Stimulated activated CD4-positive, alpha-beta T cell treated with anti-CD3 and anti-CD28 coated beads, Interleukin-4, amount 100 ng/mL, for 1 hour (primary cell): ENCODE measurements at regions not wholly inside any gene's neighbourhood (a gene's known extent, or its start where the extent isn't known, plus 50 kb on each side); places are given as distances from the start of the nearest gene placed in this dataset.
A peak's percentile ranks its signal among the peaks of the same experiment; 100 is the strongest.
"Not testable (repeated sequence)": the region's sequence is repeated elsewhere in the genome, so short reads cannot be mapped to it uniquely, and the experiment has no call there.

Source experiments
- DNase-seq: peaks from one replicate; pipeline ENCODE4 v3.0.0-alpha.2; 2020

- DNase-seq: no peak
These were observed 58.4 kb upstream of the WAPL start for GRCh38 chr10:86579883-86580520.

- DNase-seq: no peak
These were observed 58.9 kb upstream of the WAPL start for GRCh38 chr10:86580521-86580891.

- no peak for DNase-seq
These were observed 62.4 kb upstream of the WAPL start for GRCh38 chr10:86583983-86584382.

- DNase-seq: peak; percentile 73
These were observed 63.7 kb upstream of the WAPL start for GRCh38 chr10:86585037-86585929.

GRCh38 chr10:86586516-86586915, 64.9 kb upstream of the WAPL start:
- no peak for DNase-seq

GRCh38 chr10:86588781-86589180, 65.6 kb upstream of the OPN4 start:
- not testable (repeated sequence) for DNase-seq

- DNase-seq: no peak
These were observed 62.9 kb upstream of the OPN4 start for GRCh38 chr10:86591436-86591835.

- no peak for DNase-seq
These were observed 61.9 kb upstream of the OPN4 start for GRCh38 chr10:86592413-86592812.

- no peak for DNase-seq
These were observed 59.8 kb upstream of the OPN4 start for GRCh38 chr10:86594535-86594934.

GRCh38 chr10:86595496-86595895, 58.9 kb upstream of the OPN4 start:
- no peak for DNase-seq

GRCh38 chr10:86596266-86596665, 58.1 kb upstream of the OPN4 start:
- DNase-seq: no peak

GRCh38 chr10:86597306-86597705, 57.0 kb upstream of the OPN4 start:
- no peak for DNase-seq

GRCh38 chr10:86598151-86598550, 56.2 kb upstream of the OPN4 start:
- DNase-seq: no peak

GRCh38 chr10:86599041-86599440, 55.3 kb upstream of the OPN4 start:
- no peak for DNase-seq

- no peak for DNase-seq
These were observed 54.6 kb upstream of the OPN4 start for GRCh38 chr10:86599729-86600128.

- DNase-seq: no peak
These were observed 54.1 kb upstream of the OPN4 start for GRCh38 chr10:86600296-86600695.

GRCh38 chr10:86601956-86602602, 52.3 kb upstream of the OPN4 start:
- DNase-seq: no peak

GRCh38 chr10:86603256-86603655, 51.1 kb upstream of the OPN4 start:
- no peak for DNase-seq
